H9 (cell line): ENCODE measurements at regions not wholly inside any gene's neighbourhood (a gene's known extent, or its start where the extent isn't known, plus 50 kb on each side); places are given as distances from the start of the nearest gene placed in this dataset.

ENCODE experiments used
- DNase-seq: peaks from one replicate; pipeline ENCODE4 v3.0.0-alpha.2; 2017
- H2AFZ ChIP-seq: one replicate; pipeline ENCODE4 v1.6.1; 2013; ENCODE audit warnings: mild to moderate bottlenecking, low read length, control low read depth, moderate library complexity
- H2AK5ac ChIP-seq: 2 replicates; pipeline ENCODE4 v1.6.1; 2013; ENCODE audit warnings: low read length, control low read depth, mixed read lengths; ENCODE audit not compliant: insufficient read length
- H2BK120ac ChIP-seq: one replicate; pipeline ENCODE4 v1.6.1; 2013; ENCODE audit warnings: low read depth, mild to moderate bottlenecking, low read length, control low read depth, inconsistent platforms; ENCODE audit not compliant: poor library complexity, severe bottlenecking
- H2BK12ac ChIP-seq: 2 replicates; pipeline ENCODE4 v1.6.1; 2013; ENCODE audit warnings: low read length, control low read depth, mixed read lengths, low read depth; ENCODE audit not compliant: insufficient read length
- H2BK15ac ChIP-seq: 2 replicates; pipeline ENCODE4 v1.6.1; 2013; ENCODE audit warnings: low read depth, low read length, control low read depth
- H2BK20ac ChIP-seq: one replicate; pipeline ENCODE4 v1.6.1; 2013; ENCODE audit warnings: low read depth, mild to moderate bottlenecking, low read length, control low read depth, inconsistent platforms; ENCODE audit not compliant: poor library complexity, severe bottlenecking
- H2BK5ac ChIP-seq: 2 replicates; pipeline ENCODE4 v1.6.1; 2013; ENCODE audit warnings: low read length, control low read depth, mixed read lengths; ENCODE audit not compliant: insufficient read length
- H3K14ac ChIP-seq: 2 replicates; pipeline ENCODE4 v1.6.1; 2013; ENCODE audit warnings: low read length, control low read depth; ENCODE audit not compliant: insufficient read depth
- H3K18ac ChIP-seq: 2 replicates; pipeline ENCODE4 v1.6.1; 2013; ENCODE audit warnings: low read depth, mild to moderate bottlenecking, mixed read lengths, low read length, control low read depth; ENCODE audit not compliant: insufficient read length
- H3K23ac ChIP-seq: 2 replicates; pipeline ENCODE4 v1.6.1; 2013; ENCODE audit warnings: low read length, control low read depth, mixed read lengths, low read depth; ENCODE audit not compliant: insufficient read length
- H3K23me2 ChIP-seq: 2 replicates; pipeline ENCODE4 v1.6.1; 2013; ENCODE audit warnings: low read depth, mild to moderate bottlenecking, mixed read lengths, low read length, control low read depth; ENCODE audit not compliant: insufficient read length, poor library complexity, severe bottlenecking
- H3K27ac ChIP-seq: 2 replicates; pipeline ENCODE4 v1.5.1; 2013; ENCODE audit warnings: low read length, control low read depth, mixed read lengths, low read depth; ENCODE audit not compliant: insufficient read length
- H3K27me3 ChIP-seq: 2 replicates; pipeline ENCODE4 v1.6.1; 2013; ENCODE audit warnings: low read length, control low read depth, inconsistent platforms; ENCODE audit not compliant: insufficient read depth
- H3K4ac ChIP-seq: 2 replicates; pipeline ENCODE4 v1.6.1; 2013; ENCODE audit warnings: low read depth, mild to moderate bottlenecking, control low read depth, inconsistent platforms, low read length, moderate library complexity
- H3K4me1 ChIP-seq: 2 replicates; pipeline ENCODE4 v1.6.1; 2013; ENCODE audit warnings: low read length, control low read depth, inconsistent platforms; ENCODE audit not compliant: insufficient read depth
- H3K4me2 ChIP-seq: 2 replicates; pipeline ENCODE4 v1.6.1; 2013; ENCODE audit warnings: low read length, control low read depth, mixed read lengths; ENCODE audit not compliant: insufficient read length, insufficient read depth
- H3K56ac ChIP-seq: 2 replicates; pipeline ENCODE4 v1.6.1; 2013; ENCODE audit warnings: low read depth, mild to moderate bottlenecking, mixed read lengths, low read length, control low read depth; ENCODE audit not compliant: insufficient read length
- H3K79me1 ChIP-seq: 2 replicates; pipeline ENCODE4 v1.6.1; 2013; ENCODE audit warnings: low read depth, mild to moderate bottlenecking, moderate library complexity, low read length, control low read depth, inconsistent platforms; ENCODE audit not compliant: insufficient read depth, poor library complexity, severe bottlenecking
- H3K79me2 ChIP-seq: 2 replicates; pipeline ENCODE4 v1.6.1; 2013; ENCODE audit warnings: low read length, control low read depth, inconsistent platforms; ENCODE audit not compliant: insufficient read depth
- H3K9ac ChIP-seq: 2 replicates; pipeline ENCODE4 v1.6.1; 2013; ENCODE audit warnings: low read length, control low read depth, mixed read lengths; ENCODE audit not compliant: insufficient read length; ENCODE audit errors: extremely low read depth
- H3K9me3 ChIP-seq: one replicate; pipeline ENCODE4 v1.6.1; 2013; ENCODE audit warnings: low read depth, low read length, inconsistent platforms; ENCODE audit not compliant: control insufficient read depth
- H3T11ph ChIP-seq: one replicate; pipeline ENCODE4 v1.6.1; 2013; ENCODE audit warnings: mild to moderate bottlenecking, low read length, control low read depth, inconsistent platforms
- H4K20me1 ChIP-seq: one replicate; pipeline ENCODE4 v1.6.1; 2013; ENCODE audit not compliant: control insufficient read depth, insufficient read length, insufficient read depth
- H4K5ac ChIP-seq: 2 replicates; pipeline ENCODE4 v1.6.1; 2013; ENCODE audit warnings: low read depth, mild to moderate bottlenecking, mixed read lengths, low read length, control low read depth; ENCODE audit not compliant: insufficient read length
- H4K8ac ChIP-seq: replicated peaks from 2 replicates; pipeline ENCODE4 v1.6.1; 2013; ENCODE audit warnings: low read length, control low read depth, mixed read lengths, low read depth; ENCODE audit not compliant: insufficient read length
- H4K91ac ChIP-seq: 2 replicates; pipeline ENCODE4 v1.6.1; 2013; ENCODE audit warnings: low read depth, mild to moderate bottlenecking, moderate library complexity, mixed read lengths, low read length, control low read depth; ENCODE audit not compliant: insufficient read length
- H3K27ac Mint-ChIP-seq, 3 experiments: 2 replicates in 2 of 3; 3 replicates in 1 of 3; pipeline ENCODE4 v1.8.0; 2020 to 2021; ENCODE audit warnings: mixed read lengths in 3 of 3, mild to moderate bottlenecking in 1 of 3, moderate library complexity in 1 of 3
- H3K27me3 Mint-ChIP-seq: 2 replicates; pipeline ENCODE4 v1.8.0; 2021; ENCODE audit warnings: low read depth, mild to moderate bottlenecking, moderate library complexity, mixed read lengths
- H3K36me3 Mint-ChIP-seq, 3 experiments: 2 replicates in 2 of 3; 3 replicates in 1 of 3; pipeline ENCODE4 v1.8.0; 2020 to 2021; ENCODE audit warnings: low read depth in 3 of 3, mixed read lengths in 3 of 3; ENCODE audit not compliant: insufficient read depth in 1 of 3
- H3K4me1 Mint-ChIP-seq, 2 experiments: 2 replicates each; pipeline ENCODE4 v1.8.0; 2020; ENCODE audit warnings: mixed read lengths in 2 of 2
- H3K4me3 Mint-ChIP-seq, 2 experiments: 2 replicates in 1 of 2; 3 replicates in 1 of 2; pipeline ENCODE4 v1.8.0; 2020 to 2021; ENCODE audit warnings: mild to moderate bottlenecking in 2 of 2, mixed read lengths in 2 of 2, moderate library complexity in 1 of 2
- H3K9me3 Mint-ChIP-seq, 2 experiments: 2 replicates in 1 of 2; 3 replicates in 1 of 2; pipeline ENCODE4 v1.8.0; 2020; ENCODE audit warnings: mild to moderate bottlenecking in 2 of 2, mixed read lengths in 2 of 2, moderate library complexity in 1 of 2
- TF ChIP-seq, protein P1 (sequence below): fragments of 200-600 bp; sonication (generic); conservative IDR thresholded peaks from 3 replicates; pipeline ENCODE4 v1.8.0; 2021; ENCODE audit warnings: antibody characterized with exemption, mild to moderate bottlenecking

DNA sequence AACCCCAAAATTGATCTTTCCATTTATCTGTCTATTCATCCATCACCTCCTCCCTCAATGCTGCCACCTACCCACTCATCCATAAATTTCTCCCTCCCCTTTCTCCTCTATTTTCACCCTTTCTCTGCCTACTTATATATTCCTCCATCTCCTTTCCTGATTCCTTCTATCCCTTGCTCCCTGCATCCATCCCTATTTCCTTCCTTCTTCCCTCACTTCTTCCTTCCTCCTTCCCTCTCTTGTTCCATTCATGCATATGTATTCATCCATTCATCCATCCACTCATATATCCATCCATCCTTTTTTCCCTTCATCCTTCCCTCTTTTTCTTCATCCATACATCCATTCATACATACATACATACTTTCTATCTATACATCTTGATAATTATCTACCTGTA is 76.3 kb upstream of the GGTLC1 start:
- no peak overlapping the region for H3K4ac ChIP-seq
- no peak overlapping the region for H3K56ac ChIP-seq
- H2BK5ac ChIP-seq: no peak overlapping the region
- no peak overlapping the region for H2AFZ ChIP-seq
- peaks cover 1% of the 10 kb centered on the region; the same call in 1 of the 2 replicates for H3K27me3 Mint-ChIP-seq
- H2BK120ac ChIP-seq: no peak overlapping the region
- no peak overlapping the region for H3K23ac ChIP-seq
- no peaks in the 10 kb centered on the region for H3K4me1 ChIP-seq
- no peak overlapping the region for H4K8ac ChIP-seq
- no peak overlapping the region for H4K91ac ChIP-seq
- peaks cover 10 to 13% of the 10 kb centered on the region in 2 experiments for H3K4me1 Mint-ChIP-seq
- no peak overlapping the region for H3K27ac ChIP-seq
- no peaks in the 10 kb centered on the region for H3K79me2 ChIP-seq
- no peak overlapping the region for H3K9ac ChIP-seq
- H3K9me3 Mint-ChIP-seq: no peaks in the 10 kb centered on the region
- H3K4me3 Mint-ChIP-seq: no peak overlapping the region
- TF ChIP-seq, protein P1, sequence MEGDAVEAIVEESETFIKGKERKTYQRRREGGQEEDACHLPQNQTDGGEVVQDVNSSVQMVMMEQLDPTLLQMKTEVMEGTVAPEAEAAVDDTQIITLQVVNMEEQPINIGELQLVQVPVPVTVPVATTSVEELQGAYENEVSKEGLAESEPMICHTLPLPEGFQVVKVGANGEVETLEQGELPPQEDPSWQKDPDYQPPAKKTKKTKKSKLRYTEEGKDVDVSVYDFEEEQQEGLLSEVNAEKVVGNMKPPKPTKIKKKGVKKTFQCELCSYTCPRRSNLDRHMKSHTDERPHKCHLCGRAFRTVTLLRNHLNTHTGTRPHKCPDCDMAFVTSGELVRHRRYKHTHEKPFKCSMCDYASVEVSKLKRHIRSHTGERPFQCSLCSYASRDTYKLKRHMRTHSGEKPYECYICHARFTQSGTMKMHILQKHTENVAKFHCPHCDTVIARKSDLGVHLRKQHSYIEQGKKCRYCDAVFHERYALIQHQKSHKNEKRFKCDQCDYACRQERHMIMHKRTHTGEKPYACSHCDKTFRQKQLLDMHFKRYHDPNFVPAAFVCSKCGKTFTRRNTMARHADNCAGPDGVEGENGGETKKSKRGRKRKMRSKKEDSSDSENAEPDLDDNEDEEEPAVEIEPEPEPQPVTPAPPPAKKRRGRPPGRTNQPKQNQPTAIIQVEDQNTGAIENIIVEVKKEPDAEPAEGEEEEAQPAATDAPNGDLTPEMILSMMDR: no peak
- H4K5ac ChIP-seq: no peak overlapping the region
- H3K23me2 ChIP-seq: no peaks in the 10 kb centered on the region
- H4K20me1 ChIP-seq: no peaks in the 10 kb centered on the region
- H3K14ac ChIP-seq: no peak overlapping the region
- no peaks in the 10 kb centered on the region for H3K36me3 Mint-ChIP-seq
- DNase-seq: no peak
- H2BK15ac ChIP-seq: no peak overlapping the region
- no peak overlapping the region for H2AK5ac ChIP-seq
- no peak overlapping the region for H2BK20ac ChIP-seq
- H3K27ac Mint-ChIP-seq: no peak overlapping the region
- no peak overlapping the region for H3K18ac ChIP-seq
- H3K27me3 ChIP-seq: no peaks in the 10 kb centered on the region
- no peak overlapping the region for H3T11ph ChIP-seq
- no peaks in the 10 kb centered on the region for H3K9me3 ChIP-seq
- no peak overlapping the region for H3K4me2 ChIP-seq
- H3K79me1 ChIP-seq: no peaks in the 10 kb centered on the region
- no peak overlapping the region for H2BK12ac ChIP-seq
